GM12891 (cell line): ENCODE measurements at regions not wholly inside any gene's neighbourhood (a gene's known extent, or its start where the extent isn't known, plus 50 kb on each side); places are given as distances from the start of the nearest gene placed in this dataset.

Experiments
- POLR2A ChIP-seq: IDR thresholded peaks from 2 replicates; pipeline ENCODE4 v1.6.1; 2011; ENCODE audit warnings: low read depth, low read length, control low read depth
- POLR2AphosphoS5 ChIP-seq: IDR thresholded peaks from 2 replicates; pipeline ENCODE4 v1.6.1; 2011; ENCODE audit warnings: low read depth, low read length, control low read depth
- SPI1 ChIP-seq: IDR thresholded peaks from 2 replicates; pipeline ENCODE4 v1.6.1; 2011; ENCODE audit warnings: low read depth, low read length, control low read depth

DNA sequence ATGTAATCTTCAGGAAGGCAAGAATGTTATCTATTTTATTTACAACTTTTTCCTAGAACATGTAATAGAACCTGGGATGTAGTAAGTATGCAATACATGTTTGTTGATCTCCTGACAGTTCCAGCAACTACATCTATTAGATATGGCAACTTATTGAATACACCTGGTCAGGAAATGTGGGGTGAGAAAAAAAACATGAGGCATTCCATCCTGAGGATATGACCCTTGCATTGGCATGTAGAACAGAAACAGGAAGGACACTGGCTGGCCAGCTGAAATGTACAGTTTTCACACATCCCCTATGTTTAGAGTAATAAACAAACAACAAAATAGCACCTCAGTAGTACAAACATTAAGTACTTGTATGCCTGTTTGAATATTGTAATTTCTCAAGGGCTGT lies 272.6 kb upstream of the NT5C1B start:
- TF ChIP-seq POLR2A: no peak
- TF ChIP-seq SPI1: no peak
- no peak for TF ChIP-seq POLR2AphosphoS5
